ENCODE measurements at regions not wholly inside any gene's neighbourhood (a gene's known extent, or its start where the extent isn't known, plus 50 kb on each side); places are given as distances from the start of the nearest gene placed in this dataset.

DNA sequence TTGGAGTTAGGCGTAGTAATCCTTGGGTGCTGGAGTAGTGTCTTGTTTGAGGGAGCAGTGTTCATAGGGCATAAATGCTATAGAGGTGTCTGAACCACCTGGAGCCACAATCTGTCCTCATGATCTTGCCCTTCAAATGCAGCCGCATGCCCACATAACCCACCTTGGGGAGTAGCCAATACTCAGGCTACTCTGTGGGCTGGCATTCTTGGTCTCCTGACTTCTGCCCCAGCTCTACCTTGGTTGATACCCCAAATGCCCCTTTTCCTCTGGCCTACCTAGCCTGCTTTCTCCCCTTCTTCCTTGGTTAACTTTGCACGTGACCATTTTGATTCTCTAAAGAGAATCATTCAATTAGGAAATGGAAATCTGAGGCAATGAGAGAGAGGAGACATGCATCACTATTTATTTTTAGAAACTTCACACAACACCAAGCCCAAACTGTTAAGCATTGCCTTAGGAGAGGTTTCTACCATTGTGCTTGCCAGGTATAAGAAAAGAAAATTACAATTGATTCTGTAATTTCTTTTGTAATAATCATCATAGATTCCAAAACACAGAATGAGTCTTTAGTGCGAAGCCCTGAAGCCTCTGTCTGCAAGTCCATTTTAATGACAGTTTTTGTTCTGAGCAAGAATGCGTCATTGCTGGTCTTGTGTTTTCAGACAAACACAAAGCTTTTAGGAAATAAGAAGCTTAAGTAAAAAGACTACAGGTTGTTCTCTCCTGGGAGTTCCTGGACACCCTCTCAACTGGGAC, 135.2 kb downstream of the C9orf152 start:
- Mint-ChIP-seq H3K27me3 (ENCODE audit: low read depth, poor library complexity) (no peaks in the 10 kb centered on the region), H3K4me1 (peaks cover 15% of the 10 kb centered on the region), H3K9me3 (no peaks in the 10 kb centered on the region), H3K4me3 (no peak overlapping the region), H3K27ac (peak overlapping the region; percentile 29), H3K36me3 (ENCODE audit: low read depth) (peaks cover 4% of the 10 kb centered on the region)
- DNase-seq: no peak
- TF ChIP-seq, protein P1, sequence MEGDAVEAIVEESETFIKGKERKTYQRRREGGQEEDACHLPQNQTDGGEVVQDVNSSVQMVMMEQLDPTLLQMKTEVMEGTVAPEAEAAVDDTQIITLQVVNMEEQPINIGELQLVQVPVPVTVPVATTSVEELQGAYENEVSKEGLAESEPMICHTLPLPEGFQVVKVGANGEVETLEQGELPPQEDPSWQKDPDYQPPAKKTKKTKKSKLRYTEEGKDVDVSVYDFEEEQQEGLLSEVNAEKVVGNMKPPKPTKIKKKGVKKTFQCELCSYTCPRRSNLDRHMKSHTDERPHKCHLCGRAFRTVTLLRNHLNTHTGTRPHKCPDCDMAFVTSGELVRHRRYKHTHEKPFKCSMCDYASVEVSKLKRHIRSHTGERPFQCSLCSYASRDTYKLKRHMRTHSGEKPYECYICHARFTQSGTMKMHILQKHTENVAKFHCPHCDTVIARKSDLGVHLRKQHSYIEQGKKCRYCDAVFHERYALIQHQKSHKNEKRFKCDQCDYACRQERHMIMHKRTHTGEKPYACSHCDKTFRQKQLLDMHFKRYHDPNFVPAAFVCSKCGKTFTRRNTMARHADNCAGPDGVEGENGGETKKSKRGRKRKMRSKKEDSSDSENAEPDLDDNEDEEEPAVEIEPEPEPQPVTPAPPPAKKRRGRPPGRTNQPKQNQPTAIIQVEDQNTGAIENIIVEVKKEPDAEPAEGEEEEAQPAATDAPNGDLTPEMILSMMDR (IDR thresholded peaks at IDR 0.05): no peak

DNA sequence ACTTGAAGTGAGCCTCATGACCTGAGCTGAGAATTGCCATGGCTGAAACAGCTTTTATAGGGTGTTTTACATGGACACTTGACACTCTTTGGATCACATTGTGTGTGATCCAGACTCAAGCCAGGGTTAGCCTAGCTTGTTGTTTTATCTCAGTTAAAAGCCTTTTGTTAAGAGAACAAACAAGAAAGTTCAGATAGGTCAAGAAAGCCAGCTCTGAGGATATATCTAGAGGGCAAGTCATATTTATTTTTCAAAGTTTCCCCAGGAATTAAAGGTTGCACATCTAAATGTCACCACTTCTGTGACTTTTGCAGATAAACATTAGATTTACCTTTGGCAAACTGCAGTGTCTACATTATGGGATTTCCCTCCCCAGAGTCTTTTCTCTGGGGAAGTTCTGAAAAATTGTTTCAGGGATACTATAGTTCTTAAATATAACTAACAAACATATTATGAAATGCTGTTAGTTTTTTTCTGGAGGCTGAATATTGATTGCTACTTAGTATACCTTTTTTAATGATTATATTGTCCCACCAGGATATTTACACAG, 134.5 kb downstream of the C9orf152 start:
- Mint-ChIP-seq H3K4me3 (no peak overlapping the region), H3K27me3 (ENCODE audit: low read depth, poor library complexity) (no peaks in the 10 kb centered on the region), H3K27ac (peak overlapping the region; percentile 29), H3K9me3 (no peaks in the 10 kb centered on the region), H3K4me1 (peaks cover 15% of the 10 kb centered on the region), H3K36me3 (ENCODE audit: low read depth) (peaks cover 4% of the 10 kb centered on the region)
- TF ChIP-seq, protein P1 (IDR thresholded peaks at IDR 0.05): no peak
- DNase-seq: no peak

DNA sequence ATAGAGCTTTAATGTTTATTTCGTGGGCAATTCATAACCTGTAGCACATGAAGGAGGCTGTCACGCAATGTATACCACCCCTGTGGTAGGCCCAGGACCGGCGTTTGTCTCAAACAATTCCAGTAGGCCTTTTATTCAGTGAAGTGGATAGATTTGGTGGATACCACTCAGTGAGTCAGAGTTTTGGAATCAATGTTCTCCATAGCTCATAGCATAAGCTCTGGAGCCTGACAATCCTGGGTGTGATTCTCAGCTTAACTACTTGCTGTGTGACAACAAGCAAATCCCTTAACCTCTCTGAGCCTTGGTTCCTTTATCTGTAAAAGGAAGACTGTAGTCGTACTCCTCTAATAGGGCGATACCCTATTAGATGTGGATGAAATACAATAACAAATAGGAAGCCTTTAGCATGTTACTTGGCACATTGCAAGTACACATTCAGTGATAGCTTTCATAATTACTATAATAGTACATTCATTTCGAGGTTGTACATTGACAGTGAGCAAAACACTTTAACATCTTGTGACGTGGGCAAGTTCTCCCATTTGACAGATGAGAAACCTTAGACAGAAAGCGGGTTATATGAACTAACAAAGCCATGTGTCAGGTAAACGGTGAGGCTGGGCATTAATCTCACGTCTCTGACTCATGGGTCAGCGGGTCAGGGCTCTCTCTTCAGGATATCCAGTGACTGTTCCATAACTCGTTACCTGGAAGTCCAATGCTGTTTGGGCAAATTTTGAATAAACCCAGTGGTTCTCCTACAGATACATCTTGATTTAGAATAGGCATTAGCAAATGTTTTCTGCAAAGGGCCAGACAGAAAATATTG, 130.8 kb downstream of the C9orf152 start:
- no peaks in the 10 kb centered on the region for H3K36me3 Mint-ChIP-seq (ENCODE audit: low read depth)
- TF ChIP-seq, protein P1 (IDR thresholded peaks at IDR 0.05): no peak
- H3K4me1 Mint-ChIP-seq: peaks cover 34% of the 10 kb centered on the region
- no peaks in the 10 kb centered on the region for H3K27me3 Mint-ChIP-seq (ENCODE audit: low read depth, poor library complexity)
- H3K4me3 Mint-ChIP-seq: no peak overlapping the region
- no peak overlapping the region for H3K27ac Mint-ChIP-seq
- no peaks in the 10 kb centered on the region for H3K9me3 Mint-ChIP-seq
- DNase-seq: no peak

DNA sequence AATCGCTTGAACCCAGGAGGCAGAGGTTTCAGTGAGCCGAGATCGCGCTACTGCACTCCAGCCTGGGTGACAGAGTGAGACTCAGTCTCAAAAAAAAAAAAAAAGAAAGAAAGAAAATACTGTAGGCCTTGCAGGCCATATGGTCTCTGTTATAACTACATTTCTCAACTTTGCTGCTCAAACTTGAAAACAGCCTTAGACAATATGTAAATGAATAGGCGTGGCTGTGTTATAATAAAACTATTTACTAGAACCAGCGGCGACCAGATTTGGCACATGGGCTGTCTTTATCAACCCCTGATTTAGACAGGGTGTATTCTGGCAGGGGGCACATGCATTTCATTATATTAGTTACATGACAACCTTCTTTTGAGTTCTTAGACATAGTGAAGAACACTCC, 130.0 kb downstream of the C9orf152 start:
- Mint-ChIP-seq H3K36me3 (ENCODE audit: low read depth) (no peaks in the 10 kb centered on the region), H3K4me3 (no peak overlapping the region), H3K4me1 (peaks cover 26% of the 10 kb centered on the region), H3K27me3 (ENCODE audit: low read depth, poor library complexity) (no peaks in the 10 kb centered on the region), H3K27ac (no peak overlapping the region), H3K9me3 (no peaks in the 10 kb centered on the region)
- no peak for DNase-seq
- TF ChIP-seq, protein P1 (IDR thresholded peaks at IDR 0.05): no peak

DNA sequence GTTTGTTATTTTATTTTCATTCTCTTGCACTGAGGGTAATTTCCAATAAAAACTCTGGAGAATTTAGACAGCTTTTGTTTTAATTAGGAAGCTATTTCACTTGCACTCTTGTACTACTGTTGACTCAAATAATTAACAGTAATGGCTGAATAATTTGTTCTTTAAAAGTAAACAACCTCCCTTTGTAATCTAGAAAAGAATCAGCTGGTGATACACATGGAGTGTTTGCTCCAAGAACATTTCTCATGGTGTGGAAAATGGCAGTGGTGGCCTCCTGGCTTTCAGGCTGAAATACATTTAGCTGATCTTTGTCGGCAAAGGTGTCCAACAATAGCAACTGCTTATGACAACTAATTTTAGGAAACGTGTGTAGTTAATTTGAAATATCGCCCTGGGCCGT, 129.4 kb downstream of the C9orf152 start:
- Mint-ChIP-seq H3K4me3 (no peak overlapping the region), H3K9me3 (peaks cover 2% of the 10 kb centered on the region), H3K4me1 (peaks cover 19% of the 10 kb centered on the region), H3K27me3 (ENCODE audit: low read depth, poor library complexity) (no peaks in the 10 kb centered on the region), H3K27ac (no peak overlapping the region), H3K36me3 (ENCODE audit: low read depth) (peaks cover 6% of the 10 kb centered on the region)
- no peak for DNase-seq
- TF ChIP-seq, protein P1 (IDR thresholded peaks at IDR 0.05): no peak
